ENCODE measurements at regions not wholly inside any gene's neighbourhood (a gene's known extent, or its start where the extent isn't known, plus 50 kb on each side); places are given as distances from the start of the nearest gene placed in this dataset.

DNA sequence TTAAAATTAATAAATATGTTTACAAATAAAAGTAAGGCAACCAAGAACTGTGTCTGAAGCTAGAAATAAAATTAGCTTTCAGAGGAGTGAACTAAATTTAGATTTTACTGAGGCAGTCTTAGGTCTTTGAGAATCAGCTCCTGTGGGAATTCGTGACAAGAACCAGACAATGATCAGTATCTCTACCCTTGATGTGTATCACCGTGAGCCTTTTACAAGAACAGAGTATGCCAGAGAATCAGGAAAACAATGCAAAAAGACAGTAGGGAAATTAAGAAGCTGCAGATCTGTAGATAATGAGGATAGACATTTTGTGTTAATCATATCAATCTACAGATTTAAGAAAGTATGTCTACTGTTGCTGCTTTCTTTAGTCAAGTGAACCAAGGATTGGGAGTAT is 351.0 kb downstream of the COL11A1 start:
- TF ChIP-seq, protein P1, sequence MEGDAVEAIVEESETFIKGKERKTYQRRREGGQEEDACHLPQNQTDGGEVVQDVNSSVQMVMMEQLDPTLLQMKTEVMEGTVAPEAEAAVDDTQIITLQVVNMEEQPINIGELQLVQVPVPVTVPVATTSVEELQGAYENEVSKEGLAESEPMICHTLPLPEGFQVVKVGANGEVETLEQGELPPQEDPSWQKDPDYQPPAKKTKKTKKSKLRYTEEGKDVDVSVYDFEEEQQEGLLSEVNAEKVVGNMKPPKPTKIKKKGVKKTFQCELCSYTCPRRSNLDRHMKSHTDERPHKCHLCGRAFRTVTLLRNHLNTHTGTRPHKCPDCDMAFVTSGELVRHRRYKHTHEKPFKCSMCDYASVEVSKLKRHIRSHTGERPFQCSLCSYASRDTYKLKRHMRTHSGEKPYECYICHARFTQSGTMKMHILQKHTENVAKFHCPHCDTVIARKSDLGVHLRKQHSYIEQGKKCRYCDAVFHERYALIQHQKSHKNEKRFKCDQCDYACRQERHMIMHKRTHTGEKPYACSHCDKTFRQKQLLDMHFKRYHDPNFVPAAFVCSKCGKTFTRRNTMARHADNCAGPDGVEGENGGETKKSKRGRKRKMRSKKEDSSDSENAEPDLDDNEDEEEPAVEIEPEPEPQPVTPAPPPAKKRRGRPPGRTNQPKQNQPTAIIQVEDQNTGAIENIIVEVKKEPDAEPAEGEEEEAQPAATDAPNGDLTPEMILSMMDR (conservative IDR thresholded peaks at IDR 0.05; ENCODE audit: low read length), result no peak
- no peak for TF ChIP-seq EZH2phosphoT487 (IDR thresholded peaks at IDR 0.05; ENCODE audit: borderline replicate concordance, low read depth, low read length)
